Activated T-cell treated with anti-CD3 and anti-CD28 coated beads for 1 hour (primary cell): ENCODE measurements at regions not wholly inside any gene's neighbourhood (a gene's known extent, or its start where the extent isn't known, plus 50 kb on each side); places are given as distances from the start of the nearest gene placed in this dataset.

Experiments used
- DNase-seq: peaks from one replicate; pipeline ENCODE4 v3.0.0-alpha.2; 2020; ENCODE audit warnings: low read depth

GRCh38 chr2:215598376-215598975 lies 162.6 kb upstream of the FN1 start:
- DNase-seq = no peak

DNA sequence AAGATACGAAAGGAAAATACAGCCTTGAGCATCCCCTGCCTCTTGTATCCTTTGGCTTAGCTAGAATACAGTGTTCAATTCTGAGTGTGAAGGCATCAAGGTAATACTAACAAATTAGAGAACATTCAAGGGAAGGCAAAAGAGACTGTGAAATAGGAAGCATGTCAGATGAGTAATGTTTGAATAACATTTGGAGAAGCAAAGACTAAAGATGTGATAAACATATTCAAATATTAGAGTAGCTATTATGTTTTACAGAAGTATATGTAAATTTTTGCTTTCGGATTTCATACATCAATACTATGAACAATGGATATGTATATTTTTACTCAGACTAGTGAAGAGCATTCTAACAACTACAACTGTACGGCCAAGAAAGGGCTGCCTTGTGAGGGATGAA lies 161.7 kb upstream of the FN1 start:
- DNase-seq = no peak

- no peak for DNase-seq
These were observed 158.9 kb upstream of the FN1 start for GRCh38 chr2:215594766-215595165.

- no peak for DNase-seq
These were observed 154.3 kb upstream of the FN1 start for GRCh38 chr2:215590010-215590745.

DNA sequence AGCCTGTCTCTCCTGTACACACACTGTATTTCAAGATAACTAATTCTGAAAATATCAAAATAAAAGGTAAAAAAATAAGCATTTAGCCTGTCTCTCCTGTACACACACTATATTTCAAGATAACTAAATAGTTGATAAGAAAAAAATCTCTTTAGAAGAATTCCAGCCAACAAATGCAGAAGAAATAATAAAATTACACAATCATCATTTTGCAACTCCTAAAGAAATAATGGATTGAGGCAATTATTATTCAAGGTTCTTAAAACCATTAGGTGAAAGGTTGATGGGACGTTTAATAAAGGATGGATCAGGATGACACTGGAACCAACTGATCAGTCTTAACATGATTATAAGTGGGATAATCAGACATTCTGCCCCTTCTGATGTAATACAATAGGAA lies 148.0 kb upstream of the FN1 start:
- DNase-seq = no peak

- no peak for DNase-seq
These were observed 143.9 kb upstream of the FN1 start for GRCh38 chr2:215579809-215580208.

- DNase-seq = no peak
These were observed 141.5 kb upstream of the FN1 start for GRCh38 chr2:215577356-215577755.

- DNase-seq = no peak
These were observed 140.7 kb upstream of the FN1 start for GRCh38 chr2:215576572-215576971.

GRCh38 chr2:215573496-215573895 lies 137.6 kb upstream of the FN1 start:
- DNase-seq = no peak

- no peak for DNase-seq
These were observed 136.5 kb upstream of the FN1 start for GRCh38 chr2:215572341-215572848.

- no peak for DNase-seq
These were observed 135.8 kb upstream of the FN1 start for GRCh38 chr2:215571689-215572088.

DNA sequence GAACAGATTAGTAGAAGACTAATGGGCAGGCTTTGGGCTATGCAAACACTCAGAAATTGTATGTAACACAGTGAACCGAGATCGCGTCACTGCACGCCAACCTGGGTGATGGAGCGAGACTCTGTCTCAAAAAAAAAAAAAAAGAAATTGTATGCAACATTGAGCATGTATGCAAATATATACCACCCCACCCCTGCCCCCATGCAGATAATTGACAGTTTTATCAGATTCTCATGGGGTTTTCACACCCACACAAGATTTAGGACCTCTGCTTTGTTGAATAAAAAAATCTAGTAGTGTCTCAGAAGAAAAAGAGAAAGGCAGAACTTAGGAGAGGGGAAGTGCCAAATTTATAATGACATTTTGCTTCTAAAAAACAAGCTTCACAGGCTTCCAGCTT lies 131.6 kb upstream of the FN1 start:
- no peak for DNase-seq

DNA sequence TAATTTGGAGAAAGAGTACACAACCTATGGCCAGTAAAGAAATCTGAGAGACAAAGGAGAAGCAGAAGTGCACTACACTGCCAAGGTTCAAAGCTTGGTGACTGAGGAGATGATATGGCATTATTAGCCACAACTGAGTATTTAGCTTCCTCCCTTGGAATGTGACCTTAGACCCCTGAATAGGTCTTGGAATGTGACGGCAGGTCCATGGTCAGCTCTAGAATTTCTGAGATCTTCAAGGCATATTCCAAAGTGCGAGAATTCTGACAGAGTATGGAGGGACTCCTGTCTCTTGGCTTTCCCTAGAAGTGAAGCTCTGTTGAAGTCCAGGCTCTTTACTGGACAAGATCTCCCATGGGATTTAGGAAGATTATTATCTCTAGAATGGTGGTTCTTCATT lies 130.0 kb upstream of the FN1 start:
- DNase-seq = no peak

DNA sequence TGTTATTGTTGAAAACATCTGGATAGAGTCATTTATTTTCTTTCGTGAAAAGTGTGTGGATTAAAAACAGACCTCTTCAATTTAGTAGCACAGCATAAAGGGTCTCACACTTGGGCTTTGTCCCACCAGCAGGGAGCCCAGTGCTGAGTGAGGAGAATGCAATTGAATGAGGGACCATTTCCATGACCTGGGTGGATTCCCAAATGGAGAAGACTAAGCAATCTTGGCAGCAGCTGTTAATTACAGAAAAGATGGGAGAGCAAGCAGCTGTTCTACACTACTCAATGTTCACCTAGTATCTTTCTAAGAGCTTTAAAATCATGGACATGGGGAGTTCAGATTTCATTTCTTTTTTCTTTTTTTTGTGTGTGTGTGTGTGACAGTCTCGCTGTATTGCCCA lies 121.8 kb upstream of the FN1 start:
- no peak for DNase-seq

- DNase-seq = no peak
These were observed 121.1 kb upstream of the FN1 start for GRCh38 chr2:215556979-215557378.

- DNase-seq = no peak
These were observed 119.0 kb upstream of the FN1 start for GRCh38 chr2:215554689-215555498.

DNA sequence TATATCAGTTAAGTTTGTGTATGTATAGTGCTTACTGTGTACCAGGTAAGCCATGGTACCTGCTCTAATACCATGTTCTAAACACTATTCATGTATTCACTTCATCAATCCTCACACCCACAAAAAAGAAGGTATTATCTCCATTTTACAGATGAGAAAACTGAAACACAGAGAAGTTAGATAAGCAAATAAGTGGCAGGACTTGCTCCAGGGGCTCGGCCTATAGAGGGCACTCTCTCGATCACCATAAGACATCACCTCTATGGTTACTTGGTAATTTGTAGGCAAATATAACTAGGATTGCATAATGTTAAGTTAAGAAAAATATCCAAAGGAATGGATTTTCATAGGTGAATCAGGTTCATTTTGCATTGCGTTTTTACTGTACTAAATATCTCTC lies 118.1 kb upstream of the FN1 start:
- no peak for DNase-seq

- DNase-seq = no peak
These were observed 116.3 kb upstream of the FN1 start for GRCh38 chr2:215552144-215552580.

DNA sequence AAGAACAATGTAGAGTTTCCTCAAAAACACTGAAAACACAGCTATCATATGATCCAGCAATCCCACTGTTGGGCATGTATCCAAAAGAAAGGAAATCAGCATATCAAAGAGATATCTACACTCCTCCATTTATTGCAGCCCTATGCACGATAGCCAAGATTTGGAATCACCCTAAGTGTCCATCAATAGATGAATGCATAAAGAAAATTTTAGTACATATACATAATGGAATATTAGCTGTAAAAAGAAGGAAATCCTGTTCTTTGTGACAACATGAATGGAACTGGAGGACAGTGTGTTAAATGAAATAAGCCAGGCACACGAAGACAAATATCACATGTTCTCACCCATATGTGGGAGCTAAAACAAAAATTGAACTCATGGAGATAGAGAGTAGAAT lies 114.5 kb upstream of the FN1 start:
- DNase-seq = no peak

- no peak for DNase-seq
These were observed 112.8 kb upstream of the FN1 start for GRCh38 chr2:215548714-215549113.

DNA sequence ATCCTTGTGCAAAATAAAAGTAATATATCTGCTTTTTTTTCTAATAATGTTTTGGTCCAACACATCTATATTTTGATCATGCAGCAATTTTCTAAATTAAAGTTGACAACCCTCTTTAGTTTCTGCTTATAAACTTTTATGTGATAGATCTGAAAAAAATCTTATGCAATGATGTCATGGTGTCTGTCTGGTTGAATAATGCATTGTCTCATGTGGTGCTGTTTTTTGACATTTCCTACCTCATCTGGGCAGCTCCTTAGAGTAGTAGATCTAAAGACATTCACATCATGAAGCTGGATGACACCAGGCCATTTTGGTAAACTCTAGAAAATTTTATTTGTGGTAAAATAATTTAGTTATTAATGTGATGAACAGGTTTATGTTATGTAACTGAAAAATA lies 106.8 kb upstream of the FN1 start:
- no peak for DNase-seq

DNA sequence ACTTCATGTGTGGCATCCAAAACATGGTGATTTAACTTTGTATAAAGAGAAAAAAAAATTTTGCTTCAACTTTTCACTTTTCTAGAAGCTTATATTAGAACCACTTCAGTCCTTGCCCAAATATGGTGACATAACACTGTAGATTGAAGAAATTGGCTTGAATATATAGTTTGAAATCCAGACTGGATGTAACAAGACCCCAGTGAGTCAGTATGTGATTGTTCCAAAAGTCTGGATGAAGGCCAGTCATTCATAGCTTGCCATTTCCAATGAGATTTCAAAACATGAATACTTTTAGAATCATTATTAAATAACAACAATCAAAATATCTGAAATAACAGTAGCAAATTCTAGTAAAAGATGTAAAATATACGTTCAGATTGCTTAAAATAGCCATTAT lies 104.8 kb upstream of the FN1 start:
- DNase-seq = no peak

DNA sequence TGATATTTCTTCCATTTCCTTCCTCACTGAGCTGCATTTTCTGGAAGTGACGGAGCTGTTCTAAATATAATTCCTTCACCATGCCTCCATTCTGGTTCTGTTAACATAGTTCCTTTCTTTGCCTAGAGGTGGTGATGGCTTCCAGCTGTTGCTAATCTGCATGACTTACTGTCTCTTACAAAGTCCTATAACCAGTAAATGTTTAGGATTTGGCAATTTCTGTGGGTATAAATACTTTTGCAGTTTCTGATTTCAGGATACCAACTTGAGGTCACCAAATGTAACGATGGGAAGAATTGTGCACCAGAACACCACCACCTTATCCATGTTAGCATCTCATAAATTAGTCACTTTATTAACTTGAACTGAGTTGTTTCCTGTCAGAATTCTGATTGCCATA lies 101.7 kb upstream of the FN1 start:
- no peak for DNase-seq
